GM19467 (cell line): ENCODE measurements at regions not wholly inside any gene's neighbourhood (a gene's known extent, or its start where the extent isn't known, plus 50 kb on each side); places are given as distances from the start of the nearest gene placed in this dataset.
"Not testable (repeated sequence)": the region's sequence is repeated elsewhere in the genome, so short reads cannot be mapped to it uniquely, and the experiment has no call there.

Experiments used
- ATAC-seq: cut with Tn5 transposase; IDR thresholded peaks from one replicate; pipeline ENCODE4 v1.9.1; 2021; ENCODE audit warnings: mild to moderate bottlenecking, moderate library complexity; ENCODE audit not compliant: unreplicated experiment

DNA sequence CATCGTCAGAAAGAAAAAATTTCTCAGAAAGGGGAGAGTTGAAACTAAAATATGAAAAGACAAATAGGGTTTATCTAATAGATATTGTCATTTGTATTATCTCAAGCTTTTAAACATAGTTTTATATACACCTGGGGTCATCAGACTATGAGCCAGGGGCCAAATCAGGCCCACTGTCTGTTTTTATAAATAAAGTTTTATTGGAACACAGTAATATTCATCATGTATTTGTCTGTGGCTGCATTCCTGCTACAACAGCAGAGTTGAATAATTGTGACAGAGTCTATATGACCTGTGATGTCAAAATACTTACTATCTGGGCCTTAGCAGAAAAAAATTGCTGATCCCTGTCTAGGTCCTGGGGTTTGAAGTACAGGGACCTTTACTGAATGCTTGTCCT, 120.5 kb upstream of the RUNX1 start:
- no peak for ATAC-seq

DNA sequence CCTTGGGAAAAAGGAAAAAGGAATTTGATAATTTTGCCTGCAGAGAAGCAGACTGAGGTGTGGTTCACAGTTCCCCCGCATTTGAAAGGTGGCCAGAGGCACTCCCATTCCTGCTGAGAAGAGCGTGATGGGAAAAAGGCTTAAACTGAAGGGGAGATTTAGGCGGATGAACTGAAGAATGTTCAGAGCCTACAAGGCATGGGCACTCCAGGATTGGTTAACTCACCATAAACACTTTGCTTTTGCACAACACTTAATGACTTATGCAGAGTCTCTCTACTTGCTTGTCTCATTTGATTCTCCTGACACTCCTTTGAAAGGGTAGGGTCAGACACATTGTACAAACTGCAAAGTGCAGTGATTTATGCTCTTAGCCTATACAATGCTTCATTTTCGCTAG, 119.6 kb upstream of the RUNX1 start:
- no peak for ATAC-seq

DNA sequence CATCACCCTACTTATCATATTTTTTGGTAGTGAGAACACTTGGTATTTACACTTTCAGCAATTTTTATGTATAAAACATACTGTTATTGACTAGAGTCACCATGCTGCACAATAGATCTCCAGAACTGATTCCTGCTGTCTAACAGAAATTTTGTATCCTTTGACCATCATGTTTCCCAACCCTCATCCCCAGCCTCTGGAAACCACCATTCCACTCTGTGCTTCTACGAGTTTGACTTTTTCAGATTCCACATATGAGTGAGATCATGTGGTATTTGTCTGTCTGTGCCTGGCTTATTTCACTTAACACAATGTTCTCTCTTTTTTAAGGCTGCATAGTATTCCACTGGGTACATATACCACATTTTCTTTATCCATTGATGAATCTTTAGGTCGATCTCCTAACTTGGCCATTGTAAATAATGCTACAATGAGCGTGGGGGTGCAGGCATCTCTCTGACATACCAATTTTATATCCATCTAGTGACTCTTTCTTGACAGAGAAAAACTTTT, 115.9 kb upstream of the RUNX1 start:
- no peak for ATAC-seq

DNA sequence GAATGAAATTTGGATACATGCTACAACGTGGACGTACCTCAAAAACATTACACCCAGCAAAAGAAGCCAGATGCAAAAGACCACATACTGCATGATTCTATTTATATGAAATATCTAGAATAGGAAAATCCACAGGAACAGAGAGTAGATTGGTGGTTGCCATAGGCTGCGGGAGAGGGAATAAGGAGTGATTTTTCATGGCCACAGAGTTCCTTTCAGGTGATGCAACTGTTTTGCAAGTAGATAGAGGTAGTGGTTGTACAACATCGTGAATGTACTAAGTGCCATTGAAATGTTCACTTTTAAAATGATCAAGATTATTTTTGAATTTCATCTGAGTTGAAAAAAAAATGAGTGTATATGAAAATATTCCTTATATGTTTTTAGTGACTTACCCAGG, 115.3 kb upstream of the RUNX1 start:
- ATAC-seq = no peak

DNA sequence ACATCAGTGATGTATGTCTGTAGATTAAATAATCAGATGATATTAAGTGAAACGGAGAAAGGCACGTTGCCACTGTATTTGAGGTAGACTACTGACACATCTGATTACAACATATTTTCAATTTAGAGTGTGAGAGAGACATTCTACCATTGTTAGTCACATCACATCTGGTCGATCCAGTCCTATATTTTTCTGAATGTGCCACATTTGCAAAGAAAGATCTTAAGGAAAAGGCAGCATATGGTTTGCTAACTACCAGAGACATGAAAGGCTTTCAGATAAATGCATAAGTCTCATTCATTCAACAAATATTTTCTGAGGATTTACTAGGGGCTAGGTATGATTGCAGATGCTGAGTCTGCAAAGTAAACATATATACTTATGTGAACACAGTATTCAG, 114.3 kb upstream of the RUNX1 start:
- ATAC-seq = no peak

DNA sequence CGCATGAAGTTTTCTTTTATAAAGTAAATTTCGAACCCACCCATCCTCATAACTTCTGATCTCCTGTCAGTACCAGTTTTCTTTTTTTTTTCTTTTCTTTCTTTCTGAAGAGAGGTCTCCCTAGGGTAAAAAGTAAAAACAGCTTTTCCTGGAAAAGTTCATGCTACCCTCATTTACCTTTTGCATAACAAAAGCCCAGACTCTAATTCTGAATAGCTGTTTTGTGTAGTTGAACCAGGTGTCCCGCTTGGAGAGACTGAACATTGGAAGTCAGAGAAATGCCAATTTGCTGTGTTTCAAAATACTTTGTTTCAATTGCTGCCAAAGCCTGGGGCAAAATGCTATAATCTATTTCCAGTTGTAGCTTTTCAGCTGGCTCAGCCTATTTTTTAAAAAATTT, 113.7 kb upstream of the RUNX1 start:
- ATAC-seq = no peak

DNA sequence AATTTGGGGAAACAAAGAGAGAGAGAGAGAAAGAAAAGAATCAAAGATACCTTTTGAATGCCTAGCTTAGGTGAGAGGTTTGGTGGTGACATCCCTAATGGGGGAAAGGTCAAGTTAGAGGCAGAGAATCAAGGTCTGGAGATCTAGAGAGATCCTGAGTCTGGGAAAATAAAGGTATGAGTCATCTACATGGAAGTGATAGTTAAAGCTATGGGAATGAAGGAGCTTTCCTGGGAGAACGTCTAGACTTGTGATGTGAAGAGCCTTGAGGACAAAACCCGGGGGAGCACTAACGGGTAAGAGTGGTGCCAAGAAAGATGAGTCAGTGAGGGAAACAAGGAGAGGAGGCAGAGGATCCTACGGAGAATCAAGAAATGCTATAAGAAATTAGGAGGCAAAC, 110.8 kb upstream of the RUNX1 start:
- no peak for ATAC-seq

DNA sequence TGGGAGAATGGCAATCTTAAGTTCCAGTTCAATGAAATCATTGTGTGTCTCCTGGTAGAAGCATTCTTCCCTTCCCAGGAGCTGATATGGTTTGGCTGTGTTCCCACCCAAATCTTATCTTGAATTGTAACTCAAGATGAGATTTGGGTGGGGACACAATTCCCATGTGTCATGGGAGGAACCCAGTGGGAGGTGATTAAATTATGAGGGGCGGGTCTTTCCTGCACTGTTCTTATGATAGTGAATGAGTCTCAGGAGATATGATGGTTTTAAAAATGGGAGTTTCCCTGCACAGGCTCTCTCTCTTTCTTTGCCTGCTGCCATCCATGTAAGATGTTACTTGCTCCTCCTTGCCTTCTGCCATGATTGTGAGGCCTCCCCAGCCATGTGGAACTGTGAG, 108.3 kb upstream of the RUNX1 start:
- not testable (repeated sequence) for ATAC-seq

DNA sequence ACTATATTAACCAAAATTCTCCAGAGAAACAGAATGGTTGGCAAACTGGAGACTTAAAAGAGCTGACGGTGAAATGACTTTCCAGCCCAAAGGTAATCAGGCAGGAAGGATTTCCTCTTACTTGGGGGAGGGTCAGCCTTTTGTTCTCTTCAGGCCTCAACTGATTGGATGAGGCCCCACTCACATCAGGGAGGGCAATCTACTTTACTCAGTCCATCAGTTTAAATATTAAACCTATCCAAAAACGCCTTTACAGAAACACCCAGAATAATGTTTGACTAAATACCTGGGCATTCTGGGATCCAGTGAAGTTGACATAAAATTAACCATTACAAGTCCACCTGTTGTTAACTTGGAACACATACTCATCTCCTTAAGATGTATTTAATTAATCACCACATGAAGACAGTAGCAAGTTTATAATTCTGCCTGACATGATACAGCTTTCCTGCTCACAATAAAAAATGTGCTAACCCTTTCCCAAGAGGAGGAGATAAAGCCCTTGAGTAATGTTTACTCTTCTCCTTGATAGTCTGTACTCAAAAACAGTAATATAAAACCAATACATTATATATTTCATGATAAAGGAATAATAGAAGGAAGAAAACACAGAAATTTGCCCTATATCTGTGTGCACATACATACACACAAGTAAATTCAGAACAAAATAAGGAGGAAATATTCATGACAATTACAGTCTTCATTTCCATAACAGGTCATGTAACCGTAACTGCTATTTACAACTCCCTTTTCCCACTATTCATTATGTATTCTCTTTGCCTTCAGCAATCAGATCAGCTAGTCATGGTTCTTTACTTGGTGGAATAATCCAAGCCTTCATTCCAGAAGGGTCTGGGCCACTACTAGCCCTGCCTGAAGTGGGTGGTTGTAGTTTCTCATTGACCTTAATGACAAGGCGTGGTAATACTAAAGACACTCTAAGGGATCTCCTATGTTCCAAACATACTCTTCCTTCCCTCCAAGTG, 107.5 kb upstream of the RUNX1 start:
- no peak for ATAC-seq

DNA sequence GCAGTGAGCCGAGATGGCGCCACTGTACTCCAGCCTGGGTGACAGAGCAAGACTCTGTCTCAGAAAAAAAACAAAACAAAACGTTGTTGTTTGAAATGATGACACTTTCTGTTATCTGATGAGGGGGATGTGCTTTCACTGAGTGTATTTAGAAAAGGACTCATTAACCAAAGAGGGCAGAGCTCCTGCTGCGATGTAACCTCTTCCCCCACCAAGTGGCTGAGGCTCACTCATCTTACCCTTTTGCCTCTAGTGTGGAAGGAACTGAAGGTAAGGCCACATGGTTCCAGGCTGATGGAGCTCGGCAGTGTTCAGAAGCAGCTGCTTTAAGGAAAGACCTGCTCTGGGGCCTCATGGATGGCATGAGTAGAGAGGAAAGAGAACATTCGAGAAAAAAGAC, 105.7 kb upstream of the RUNX1 start:
- no peak for ATAC-seq

DNA sequence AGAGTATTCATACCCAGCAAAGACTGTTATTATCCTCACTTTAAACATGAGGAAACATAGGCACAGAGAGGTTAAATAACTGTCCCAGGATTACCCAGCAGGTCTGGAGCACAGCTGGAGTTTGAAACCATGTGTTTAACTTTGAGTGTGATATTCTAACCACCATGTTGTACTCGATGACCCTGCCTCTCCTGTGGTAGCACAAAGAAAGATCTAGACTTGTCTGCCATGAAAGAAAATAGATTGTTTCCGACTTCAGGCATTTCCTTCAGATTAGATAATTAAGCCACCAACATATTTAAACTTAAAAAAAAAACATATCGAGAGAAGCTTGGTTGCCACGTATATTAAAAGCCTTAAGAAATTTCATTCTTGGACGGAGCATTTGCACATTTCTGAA, 104.6 kb upstream of the RUNX1 start:
- ATAC-seq = no peak

DNA sequence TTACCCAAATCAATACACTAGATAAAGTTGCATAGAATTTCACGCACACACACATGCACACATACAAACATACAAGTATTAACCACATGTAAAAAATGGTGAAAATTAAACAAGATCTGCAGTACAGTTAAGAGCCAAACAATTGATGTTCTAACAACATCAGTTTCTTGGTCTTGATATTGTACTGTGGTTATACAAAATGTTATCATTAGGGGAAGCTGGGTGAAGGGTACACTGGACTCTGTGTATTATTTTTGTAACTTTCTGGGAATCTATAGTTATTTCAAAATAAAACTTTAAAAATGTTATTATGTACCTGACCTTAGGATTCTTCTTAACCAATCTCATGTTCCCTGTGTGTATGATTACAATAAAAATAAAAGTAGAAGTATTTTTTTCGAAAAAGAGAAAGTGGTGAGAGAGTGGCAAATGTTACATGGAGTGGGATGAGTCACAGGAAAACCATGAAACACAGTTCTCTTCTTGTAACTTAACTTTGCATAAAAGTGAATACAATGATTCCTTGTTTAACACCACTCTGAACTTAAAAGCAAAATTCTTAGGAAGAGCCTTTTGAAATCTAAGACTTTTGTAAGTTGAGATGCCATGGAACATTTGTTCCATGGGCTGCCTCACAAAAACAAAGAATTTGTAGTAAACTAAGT, 101.6 kb upstream of the RUNX1 start:
- ATAC-seq = no peak

DNA sequence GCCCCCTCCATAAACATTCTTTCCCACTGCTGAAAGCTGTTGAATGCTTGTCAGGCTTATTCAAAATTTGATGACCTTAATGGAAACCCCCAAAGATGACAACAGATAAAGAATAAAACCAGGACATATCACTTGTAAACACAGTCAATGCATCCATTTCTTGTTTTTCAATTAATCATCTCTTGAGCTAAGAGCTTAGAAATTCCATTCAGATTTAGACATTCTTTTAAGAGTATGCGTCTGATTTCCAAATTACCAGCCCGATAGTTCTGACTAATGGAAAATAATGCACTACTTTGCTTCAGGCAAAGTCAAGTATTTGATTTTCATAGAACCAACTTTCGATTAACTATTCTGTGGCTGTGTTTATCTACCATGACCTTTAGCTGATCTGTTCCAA, 100.6 kb upstream of the RUNX1 start:
- ATAC-seq = no peak

DNA sequence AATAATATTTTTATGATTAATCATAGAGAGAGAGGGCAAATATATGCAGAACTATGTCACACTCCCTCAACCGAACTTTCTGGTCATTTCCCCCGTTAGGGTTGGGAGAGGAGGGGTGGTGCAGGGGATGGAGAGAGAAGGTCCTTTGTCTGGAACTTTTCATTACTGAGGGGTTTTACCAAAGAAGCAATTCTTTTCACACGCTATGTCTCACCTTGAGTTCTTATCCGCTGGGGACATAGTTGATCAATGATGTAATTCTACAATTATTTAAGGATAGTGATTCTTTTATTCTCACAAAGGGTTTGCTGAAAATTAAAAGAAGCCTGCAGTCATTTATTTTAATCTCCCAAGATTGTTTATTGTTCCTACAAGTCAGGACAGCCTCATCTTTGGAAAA, 98.3 kb upstream of the RUNX1 start:
- no peak for ATAC-seq

DNA sequence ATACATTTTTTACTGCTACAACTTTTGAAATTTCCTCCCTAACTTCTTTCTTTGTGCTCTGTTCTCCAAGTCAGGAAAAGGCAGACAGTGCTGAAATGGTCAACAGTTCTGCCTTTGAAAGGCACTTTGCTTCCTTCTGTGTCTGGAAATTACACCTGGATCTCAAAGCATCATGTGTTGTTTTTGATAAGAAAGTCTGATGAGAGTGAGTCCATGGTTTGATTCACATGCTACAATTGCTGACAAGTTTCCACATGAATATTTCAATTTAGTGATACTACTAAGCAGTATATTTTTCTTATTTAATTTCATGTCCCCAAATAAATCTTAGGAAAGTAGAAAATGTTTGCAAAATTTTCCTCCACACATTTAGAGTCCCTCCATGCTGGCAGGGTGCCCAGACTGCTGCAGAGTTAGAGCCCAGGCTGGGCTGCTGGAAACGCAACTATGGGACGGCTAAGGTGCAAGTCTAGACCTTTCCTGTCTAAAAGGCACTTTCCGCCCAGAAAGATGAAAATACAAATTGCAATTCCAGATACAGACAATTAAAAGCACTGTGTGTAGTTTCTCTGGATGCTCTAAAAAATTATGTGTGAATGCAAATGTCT, 96.6 kb upstream of the RUNX1 start:
- ATAC-seq = no peak

DNA sequence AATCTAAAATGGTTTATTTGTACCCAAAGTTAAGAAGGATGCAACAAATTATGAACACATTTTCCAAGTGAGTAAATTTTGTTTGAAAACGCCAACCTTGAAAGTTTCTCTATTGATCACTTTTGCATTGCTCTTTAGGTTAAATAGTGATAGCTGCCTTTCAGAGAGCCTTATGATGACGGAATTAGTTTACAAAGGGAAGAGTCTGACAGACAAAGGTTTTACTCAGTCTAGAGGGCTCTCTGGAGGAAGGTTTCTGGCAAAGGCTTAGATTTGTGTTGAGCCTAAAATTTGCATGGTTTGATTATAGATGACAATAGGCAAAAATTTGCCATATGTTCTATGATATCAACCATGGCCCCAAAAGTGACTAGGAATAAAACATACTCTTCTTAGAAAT, 95.9 kb upstream of the RUNX1 start:
- no peak for ATAC-seq

DNA sequence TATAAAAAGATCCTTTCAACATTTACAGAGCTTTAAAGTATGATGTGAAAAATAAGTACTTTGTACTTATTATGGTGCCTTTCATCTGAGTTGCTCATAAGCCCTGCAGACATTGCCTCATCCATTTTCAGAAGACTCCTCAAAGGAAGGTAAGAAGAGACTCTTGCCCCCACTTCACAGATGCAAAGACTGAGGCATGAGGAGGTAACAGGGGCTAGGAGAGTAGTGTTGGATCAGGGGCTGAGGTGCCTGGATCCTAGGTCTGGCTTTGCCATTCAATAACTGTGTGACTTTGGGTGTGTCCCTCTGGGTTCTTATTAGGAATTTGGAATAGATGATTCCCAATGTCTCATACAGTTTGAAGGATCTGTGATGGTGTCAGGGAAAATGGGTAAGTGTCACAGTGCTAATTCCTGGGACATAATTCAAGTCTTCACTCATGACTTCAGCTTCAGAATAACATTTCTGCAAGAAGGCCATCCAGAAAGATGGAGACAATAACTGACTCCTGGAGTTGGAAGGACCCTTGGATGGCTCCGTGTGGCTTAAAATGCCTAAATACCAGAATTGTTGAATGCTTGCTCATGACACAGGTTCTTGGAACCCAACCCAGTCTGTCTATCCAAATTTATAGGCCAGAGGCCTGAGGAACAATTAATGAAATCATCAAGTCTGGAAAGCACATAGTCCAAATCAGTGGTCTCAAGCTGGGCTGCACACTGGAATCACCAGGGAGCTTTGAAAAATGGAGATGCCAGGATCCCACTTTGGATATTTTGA, 93.1 kb upstream of the RUNX1 start:
- no peak for ATAC-seq

DNA sequence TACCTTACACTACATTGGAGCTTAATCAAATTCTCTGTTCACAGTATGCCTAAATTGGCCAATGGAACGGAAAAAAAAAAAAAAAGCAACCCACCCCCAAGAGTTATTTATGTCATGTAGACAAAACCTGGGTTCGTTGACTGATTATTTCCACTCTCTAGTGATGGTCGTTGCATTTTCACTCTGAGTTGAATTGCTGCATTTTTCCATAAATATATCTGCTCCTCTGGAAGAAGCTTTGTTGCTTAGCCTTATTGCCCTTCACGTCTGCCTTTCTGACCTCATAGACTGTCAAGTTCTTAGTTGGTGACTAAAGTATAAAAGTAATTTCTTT, 90.2 kb upstream of the RUNX1 start:
- no peak for ATAC-seq

DNA sequence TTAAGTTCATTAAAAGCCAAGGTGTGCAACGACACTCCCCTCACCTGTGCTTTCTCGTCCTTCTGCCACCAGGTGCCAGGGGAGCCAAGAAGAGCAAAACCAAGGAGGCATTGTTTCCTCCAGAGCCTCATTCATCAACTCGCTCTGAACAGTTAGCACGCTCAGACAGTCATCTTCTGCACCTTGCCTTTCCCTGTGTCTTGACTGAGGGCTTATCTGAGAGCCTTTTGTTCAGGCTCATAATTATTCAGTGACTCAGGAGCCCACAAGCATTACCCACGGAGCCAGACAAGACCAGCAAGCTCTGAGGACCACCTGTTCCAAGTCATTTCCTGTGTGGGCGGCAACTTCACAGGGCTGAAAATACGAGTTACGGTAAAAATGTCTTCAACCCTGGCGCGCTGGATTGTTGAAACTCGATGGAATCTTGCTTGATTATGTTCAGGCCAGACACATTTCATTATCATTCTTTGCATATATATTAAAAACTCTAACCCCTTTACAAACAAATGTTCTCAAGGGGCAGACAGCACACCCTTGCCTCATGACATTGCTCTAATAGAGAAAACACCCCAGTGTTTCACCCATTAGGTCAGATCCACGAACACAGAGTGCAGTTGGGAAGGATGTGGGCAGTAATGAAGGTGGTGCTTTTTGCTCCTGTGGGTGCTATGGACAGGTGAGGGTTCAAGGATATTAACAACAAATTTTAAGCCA, 89.7 kb upstream of the RUNX1 start:
- ATAC-seq = no peak

DNA sequence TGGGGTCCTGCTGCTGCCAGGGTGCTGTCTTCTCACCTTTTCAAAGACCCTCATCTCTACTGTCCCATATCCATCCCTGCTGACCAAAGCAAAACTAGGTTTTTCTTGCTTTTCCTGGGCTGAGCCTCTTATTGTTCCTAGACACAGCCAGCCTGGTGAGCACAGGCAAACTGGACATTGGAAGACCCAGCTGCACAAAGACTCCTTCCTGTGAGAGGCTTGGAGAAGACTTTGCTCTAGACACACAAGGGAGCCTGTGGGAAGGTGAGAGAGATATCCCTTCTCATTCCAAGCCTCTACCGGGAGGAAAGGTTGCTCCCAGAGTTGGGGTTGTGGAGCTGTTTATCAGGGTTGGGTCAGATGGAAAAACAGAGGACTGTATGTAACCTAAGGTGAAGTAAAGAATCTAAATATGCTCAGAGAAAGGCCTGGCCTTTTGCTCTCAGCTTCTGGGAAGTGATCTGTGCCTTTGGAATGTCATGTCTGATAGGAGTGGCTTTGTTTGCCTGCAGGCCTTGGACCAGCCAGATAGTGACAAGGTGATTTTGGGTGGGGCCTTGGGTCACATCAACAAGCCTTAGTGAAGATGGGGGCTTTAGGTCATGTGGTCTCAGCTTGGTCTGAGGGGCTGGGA, 87.6 kb upstream of the RUNX1 start:
- no peak for ATAC-seq
